HepG2 (cell line): ENCODE measurements at regions not wholly inside any gene's neighbourhood (a gene's known extent, or its start where the extent isn't known, plus 50 kb on each side); places are given as distances from the start of the nearest gene placed in this dataset.

ENCODE experiments used
- HES4 ChIP-seq: sonication (generic); formaldehyde crosslinking; IDR thresholded peaks from 2 replicates; pipeline ENCODE4 v1.9.0; 2021; ENCODE audit warnings: mild to moderate bottlenecking, missing genetic modification reagents, borderline replicate concordance
- NCOA2 ChIP-seq: sonication (generic); formaldehyde crosslinking; IDR thresholded peaks from 2 replicates; pipeline ENCODE4 v1.8.0; 2022; ENCODE audit warnings: inconsistent platforms

DNA sequence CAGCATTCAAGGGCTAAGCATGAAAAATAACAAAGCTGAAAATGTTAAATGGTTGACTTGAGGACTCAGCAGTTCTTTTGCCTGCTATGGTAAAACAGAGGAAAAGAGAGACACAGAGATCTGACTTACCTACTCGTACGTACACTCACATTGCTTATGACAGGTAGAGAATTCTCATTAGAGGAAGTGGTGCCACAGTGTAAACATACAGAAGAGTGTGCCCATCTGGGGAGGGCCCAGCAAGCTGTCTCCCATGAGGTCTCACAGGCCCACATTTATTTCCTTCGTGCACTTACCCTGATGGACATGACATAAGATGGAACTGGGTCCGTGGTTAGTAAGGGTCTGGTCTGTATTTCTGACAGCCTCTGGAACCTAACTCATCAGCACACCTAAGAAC is 729.1 kb downstream of the BCL11A start:
- TF ChIP-seq NCOA2 (CRISPR knock-in tag) (no peak), HES4 (CRISPR knock-in tag) (no peak)
